ENCODE measurements at regions not wholly inside any gene's neighbourhood (a gene's known extent, or its start where the extent isn't known, plus 50 kb on each side); places are given as distances from the start of the nearest gene placed in this dataset.

GRCh38 chr17:52209507-52209906, 51.0 kb upstream of the CA10 start:
- TF ChIP-seq, protein P1, sequence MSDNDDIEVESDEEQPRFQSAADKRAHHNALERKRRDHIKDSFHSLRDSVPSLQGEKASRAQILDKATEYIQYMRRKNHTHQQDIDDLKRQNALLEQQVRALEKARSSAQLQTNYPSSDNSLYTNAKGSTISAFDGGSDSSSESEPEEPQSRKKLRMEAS (IDR thresholded peaks at IDR 0.05): no peak
- no peak for TF ChIP-seq EZH2 (IDR thresholded peaks at IDR 0.05)
- no peak for TF ChIP-seq CTCF (IDR thresholded peaks at IDR 0.05 in 2 of 3, conservative IDR thresholded peaks at IDR 0.05 in 1 of 3; ENCODE audit: borderline replicate concordance in 1 of 3, insufficient read depth in 1 of 3, low read depth in 2 of 3, low read length in 2 of 3)
- TF ChIP-seq EZH2phosphoT487 (IDR thresholded peaks at IDR 0.05; ENCODE audit: borderline replicate concordance): no peak
- TF ChIP-seq ATF3 (IDR thresholded peaks at IDR 0.05): no peak
- TF ChIP-seq POLR2A (IDR thresholded peaks at IDR 0.05; ENCODE audit: borderline replicate concordance, extremely low read depth, insufficient read depth, insufficient read length): no peak
- TF ChIP-seq ZNF274 (IDR thresholded peaks at IDR 0.05; ENCODE audit: low read depth, low read length): no peak
- TF ChIP-seq, protein P2, sequence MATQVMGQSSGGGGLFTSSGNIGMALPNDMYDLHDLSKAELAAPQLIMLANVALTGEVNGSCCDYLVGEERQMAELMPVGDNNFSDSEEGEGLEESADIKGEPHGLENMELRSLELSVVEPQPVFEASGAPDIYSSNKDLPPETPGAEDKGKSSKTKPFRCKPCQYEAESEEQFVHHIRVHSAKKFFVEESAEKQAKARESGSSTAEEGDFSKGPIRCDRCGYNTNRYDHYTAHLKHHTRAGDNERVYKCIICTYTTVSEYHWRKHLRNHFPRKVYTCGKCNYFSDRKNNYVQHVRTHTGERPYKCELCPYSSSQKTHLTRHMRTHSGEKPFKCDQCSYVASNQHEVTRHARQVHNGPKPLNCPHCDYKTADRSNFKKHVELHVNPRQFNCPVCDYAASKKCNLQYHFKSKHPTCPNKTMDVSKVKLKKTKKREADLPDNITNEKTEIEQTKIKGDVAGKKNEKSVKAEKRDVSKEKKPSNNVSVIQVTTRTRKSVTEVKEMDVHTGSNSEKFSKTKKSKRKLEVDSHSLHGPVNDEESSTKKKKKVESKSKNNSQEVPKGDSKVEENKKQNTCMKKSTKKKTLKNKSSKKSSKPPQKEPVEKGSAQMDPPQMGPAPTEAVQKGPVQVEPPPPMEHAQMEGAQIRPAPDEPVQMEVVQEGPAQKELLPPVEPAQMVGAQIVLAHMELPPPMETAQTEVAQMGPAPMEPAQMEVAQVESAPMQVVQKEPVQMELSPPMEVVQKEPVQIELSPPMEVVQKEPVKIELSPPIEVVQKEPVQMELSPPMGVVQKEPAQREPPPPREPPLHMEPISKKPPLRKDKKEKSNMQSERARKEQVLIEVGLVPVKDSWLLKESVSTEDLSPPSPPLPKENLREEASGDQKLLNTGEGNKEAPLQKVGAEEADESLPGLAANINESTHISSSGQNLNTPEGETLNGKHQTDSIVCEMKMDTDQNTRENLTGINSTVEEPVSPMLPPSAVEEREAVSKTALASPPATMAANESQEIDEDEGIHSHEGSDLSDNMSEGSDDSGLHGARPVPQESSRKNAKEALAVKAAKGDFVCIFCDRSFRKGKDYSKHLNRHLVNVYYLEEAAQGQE (IDR thresholded peaks at IDR 0.05; ENCODE audit: low read depth): no peak

All from HCT116 (cell line).